ENCODE measurements at regions not wholly inside any gene's neighbourhood (a gene's known extent, or its start where the extent isn't known, plus 50 kb on each side); places are given as distances from the start of the nearest gene placed in this dataset.

- FAIRE-seq = no peak
Measured at GRCh38 chr2:134152045-134153010, 101.5 kb upstream of the MGAT5 start.

DNA sequence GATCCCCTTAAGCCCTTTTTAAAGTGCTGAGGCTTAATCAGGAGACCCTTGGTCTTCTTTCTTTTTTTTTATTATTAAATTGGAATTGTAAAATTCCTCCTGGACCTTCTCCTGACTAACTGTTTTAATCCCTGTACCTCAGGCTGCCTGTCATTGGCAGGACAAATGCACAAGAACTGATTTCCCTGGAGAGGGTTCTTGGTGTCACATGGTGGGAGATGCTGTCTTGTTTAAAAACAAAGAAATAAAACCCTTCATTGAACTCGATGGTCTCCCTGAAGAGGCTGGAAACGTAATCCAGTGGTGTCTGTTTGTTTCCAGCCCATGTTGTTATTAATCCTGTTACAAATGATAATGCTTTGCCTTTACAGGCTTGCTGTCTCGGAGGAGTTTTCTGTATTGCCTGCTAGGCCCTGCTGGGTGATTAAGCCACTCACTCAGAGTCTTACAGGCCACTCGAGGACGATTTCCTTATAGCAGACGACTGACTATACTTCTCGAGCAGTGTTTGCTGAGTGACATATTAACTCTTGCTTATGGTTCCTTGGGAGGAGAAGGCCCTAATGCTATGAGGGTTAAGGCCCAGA is 100.5 kb upstream of the MGAT5 start:
- no peak for DNase-seq (ENCODE audit: insufficient read length, low spot score)
- FAIRE-seq = no peak

More at GRCh38 chr2:134152045-134153010, 101.5 kb upstream of the MGAT5 start:
- no peak for DNase-seq (ENCODE audit: insufficient read length, low spot score)

DNA sequence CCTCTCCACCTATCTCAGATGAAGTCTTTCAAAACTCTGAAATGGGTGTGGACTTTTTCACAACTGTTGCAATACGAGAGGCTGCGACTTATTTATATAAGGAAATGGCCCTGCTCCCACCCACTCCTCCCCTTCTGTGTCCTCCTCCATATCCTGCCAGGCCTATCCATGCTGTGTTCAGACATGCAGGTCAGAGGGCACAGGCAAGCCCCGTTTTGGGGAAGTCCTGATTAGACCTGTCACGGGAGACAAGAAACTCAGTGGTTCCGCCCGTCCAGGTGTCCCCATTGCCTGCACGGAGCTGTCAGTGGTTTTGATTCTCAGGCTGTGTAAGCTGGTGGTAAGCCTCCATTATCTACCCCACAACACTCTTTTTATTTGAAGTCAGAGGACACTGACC is 99.6 kb upstream of the MGAT5 start:
- FAIRE-seq (peak; percentile 85), DNase-seq (ENCODE audit: insufficient read length, low spot score) (peak; percentile 31)

DNA sequence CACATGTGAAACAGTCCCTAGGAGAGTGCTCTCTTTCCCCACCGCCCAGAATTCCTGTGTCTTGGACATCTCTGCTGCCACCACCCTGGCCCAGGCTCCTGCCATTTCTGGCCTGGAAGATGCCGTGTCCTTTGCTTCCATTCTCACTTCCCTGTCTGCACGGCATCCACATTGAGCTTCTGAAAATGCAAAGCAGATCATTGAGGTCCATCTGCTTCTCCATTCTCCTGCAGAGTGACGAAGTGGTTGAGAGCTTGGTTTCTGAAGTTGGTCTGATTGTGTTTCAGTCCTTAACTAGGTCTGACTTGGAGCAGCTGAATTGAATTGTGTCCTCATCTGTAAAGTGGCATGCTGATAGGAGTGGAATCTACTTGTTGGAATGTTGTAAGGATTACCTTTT is 98.7 kb upstream of the MGAT5 start:
- peak; percentile 32 for DNase-seq (ENCODE audit: insufficient read length, low spot score)
- peak; percentile 97 for FAIRE-seq

- DNase-seq (ENCODE audit: insufficient read length, low spot score) (no peak), FAIRE-seq (no peak)
Measured at GRCh38 chr2:134158295-134158694, 95.6 kb upstream of the MGAT5 start.

GRCh38 chr2:134161170-134161547 is 92.7 kb upstream of the MGAT5 start:
- no peak for FAIRE-seq
- no peak for DNase-seq (ENCODE audit: insufficient read length, low spot score)

GRCh38 chr2:134163336-134163735 is 90.5 kb upstream of the MGAT5 start:
- no peak for FAIRE-seq
- no peak for DNase-seq (ENCODE audit: insufficient read length, low spot score)

GRCh38 chr2:134164306-134164705 is 89.6 kb upstream of the MGAT5 start:
- FAIRE-seq (no peak), DNase-seq (ENCODE audit: insufficient read length, low spot score) (no peak)

DNA sequence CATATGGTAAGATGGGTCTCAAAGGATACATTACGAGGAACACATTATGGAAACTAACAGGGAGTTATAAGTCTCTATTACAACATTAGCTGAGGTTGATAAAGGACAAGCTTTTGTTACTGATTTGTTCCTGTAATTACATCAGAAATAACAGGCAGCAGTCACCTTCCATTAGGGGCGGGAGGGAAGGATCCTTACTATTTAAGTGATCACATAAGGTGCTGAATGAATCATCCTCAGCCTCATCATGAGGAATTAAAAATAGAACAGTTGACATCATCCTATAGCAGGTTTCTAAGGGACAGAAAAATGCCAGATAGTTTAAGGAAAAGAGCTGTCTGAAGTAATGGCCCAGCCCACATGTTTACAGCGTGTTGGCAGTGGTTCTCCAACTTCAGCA is 86.9 kb upstream of the MGAT5 start:
- DNase-seq (ENCODE audit: insufficient read length, low spot score) (no peak), FAIRE-seq (no peak)

- no peak for FAIRE-seq
- DNase-seq (ENCODE audit: insufficient read length, low spot score) = no peak
Measured at GRCh38 chr2:134169788-134170187, 84.1 kb upstream of the MGAT5 start.

- no peak for DNase-seq (ENCODE audit: insufficient read length, low spot score)
- no peak for FAIRE-seq
Measured at GRCh38 chr2:134170294-134170693, 83.6 kb upstream of the MGAT5 start.

GRCh38 chr2:134170700-134171099 is 83.2 kb upstream of the MGAT5 start:
- FAIRE-seq (no peak), DNase-seq (ENCODE audit: insufficient read length, low spot score) (no peak)

DNA sequence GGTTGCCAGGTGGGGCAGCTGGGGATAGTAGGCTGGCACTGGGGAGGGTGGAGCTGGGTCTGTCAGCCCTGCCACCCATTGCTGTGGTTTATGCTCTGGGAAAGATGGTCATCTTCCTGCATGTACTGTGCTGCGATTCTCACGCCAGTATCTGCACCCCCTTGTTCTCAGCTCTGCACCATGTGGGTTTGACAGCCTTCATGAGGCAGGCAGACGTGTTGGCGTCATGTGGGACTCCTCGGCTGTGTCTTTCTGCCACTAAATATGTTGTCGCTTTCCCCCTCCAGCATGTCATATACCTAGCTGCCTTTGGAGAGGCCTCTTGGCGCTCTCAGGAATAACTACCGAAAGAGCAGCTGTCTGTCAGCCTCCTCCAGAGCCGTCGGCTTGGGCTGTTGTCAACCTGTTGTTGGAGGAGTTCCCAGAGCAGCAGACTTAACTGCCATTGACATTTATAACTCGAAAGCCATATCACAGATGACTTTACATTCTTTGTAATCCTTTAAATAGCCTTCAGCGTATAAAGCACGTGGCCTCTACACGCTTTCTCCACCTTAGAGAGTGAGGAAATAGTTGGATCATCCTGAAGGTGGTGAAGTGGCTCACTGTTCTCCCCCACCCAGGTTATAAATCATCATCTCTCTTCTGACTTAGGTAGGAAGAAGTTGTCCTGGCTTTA is 80.4 kb upstream of the MGAT5 start:
- FAIRE-seq (no peak), DNase-seq (ENCODE audit: insufficient read length, low spot score) (no peak)

GRCh38 chr2:134174711-134175110 is 79.2 kb upstream of the MGAT5 start:
- DNase-seq (ENCODE audit: insufficient read length, low spot score) = no peak
- FAIRE-seq = no peak

DNA sequence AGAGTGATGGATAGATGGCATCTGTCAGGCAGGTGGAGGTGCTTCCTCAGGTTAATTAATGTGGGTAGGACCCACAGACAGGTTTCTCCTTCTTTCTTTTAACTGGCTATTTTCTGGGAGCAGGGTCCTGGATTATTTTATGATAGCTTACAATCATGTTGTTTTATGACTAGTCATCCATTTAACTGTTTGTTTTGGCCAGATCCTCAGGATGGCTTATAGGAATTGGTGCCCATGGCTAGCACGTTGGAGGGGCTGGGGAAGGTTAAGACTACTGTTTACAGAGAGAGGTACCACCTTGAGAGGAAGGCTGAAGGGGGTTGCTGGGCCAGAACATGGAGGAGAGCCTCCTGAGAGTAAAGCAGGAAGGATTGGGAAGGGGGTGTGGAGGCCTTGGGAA is 78.0 kb upstream of the MGAT5 start:
- no peak for DNase-seq (ENCODE audit: insufficient read length, low spot score)
- no peak for FAIRE-seq

DNA sequence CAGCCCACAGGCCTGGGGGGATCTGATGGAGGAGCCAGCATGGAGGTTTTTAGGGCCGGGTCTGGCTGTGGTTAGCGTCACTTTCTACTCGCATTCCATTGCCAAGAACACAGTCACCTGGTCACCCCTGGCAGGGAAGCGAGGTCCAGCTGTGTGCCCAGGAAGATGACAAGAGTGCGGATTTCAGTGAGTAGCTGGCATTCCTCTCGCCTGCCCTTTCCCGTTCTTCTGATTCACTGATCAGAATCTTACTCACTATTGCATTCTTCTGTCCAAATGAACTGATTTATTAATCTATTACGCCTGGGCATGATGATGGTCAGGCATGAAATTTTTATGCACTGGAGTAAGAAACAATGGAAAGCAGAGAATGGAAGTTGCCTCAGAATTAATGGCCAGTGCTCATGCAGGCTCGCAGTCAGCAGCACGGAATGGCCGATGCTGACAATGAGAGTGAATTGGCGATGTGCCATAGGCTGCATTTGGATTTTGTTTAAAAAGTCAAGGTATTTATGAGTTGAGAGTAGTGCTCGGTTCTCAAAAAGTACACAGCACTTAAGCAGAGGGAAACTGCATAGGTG is 76.4 kb upstream of the MGAT5 start:
- DNase-seq (ENCODE audit: insufficient read length, low spot score) (no peak), FAIRE-seq (no peak)

DNA sequence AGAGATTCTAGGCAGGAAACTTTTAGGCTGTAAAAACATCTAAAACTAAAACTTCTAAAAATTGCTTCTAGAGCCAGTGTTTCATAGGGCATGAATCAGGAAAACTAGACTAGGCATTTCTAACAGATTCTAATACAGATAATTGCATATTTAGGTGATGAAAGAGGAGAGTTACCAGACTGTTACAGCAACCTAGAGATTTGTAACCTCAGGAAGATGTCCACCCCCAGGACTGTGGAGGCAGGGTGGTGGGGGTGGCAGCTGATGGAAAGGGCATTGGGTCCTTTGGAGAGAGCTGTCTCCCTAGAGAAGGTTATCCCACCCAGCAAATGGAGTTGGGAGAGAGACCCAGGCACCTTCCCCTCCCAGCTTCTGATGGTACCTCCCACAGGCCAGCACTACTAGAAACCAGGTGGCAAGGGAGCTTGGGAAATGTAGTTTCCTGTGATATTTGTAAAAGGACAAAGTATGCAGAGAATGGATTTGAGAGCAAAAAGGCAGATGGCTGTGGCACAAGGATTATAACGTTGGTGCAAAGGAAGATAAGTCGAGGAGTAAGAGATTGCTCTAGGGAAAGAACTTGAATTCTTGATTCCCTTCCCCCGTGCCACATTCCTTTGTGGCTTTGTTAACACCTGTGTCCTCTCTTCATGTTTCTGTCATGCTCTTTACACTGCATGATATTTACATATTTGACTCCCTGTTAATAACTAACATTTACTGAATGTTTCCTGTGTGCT is 75.6 kb upstream of the MGAT5 start:
- DNase-seq (ENCODE audit: insufficient read length, low spot score) = no peak
- peak; percentile 80 for FAIRE-seq

GRCh38 chr2:134181219-134181618 is 72.7 kb upstream of the MGAT5 start:
- FAIRE-seq (peak; percentile 75), DNase-seq (ENCODE audit: insufficient read length, low spot score) (no peak)

- DNase-seq (ENCODE audit: insufficient read length, low spot score) (no peak), FAIRE-seq (no peak)
Measured at GRCh38 chr2:134183679-134184078, 70.2 kb upstream of the MGAT5 start.

DNA sequence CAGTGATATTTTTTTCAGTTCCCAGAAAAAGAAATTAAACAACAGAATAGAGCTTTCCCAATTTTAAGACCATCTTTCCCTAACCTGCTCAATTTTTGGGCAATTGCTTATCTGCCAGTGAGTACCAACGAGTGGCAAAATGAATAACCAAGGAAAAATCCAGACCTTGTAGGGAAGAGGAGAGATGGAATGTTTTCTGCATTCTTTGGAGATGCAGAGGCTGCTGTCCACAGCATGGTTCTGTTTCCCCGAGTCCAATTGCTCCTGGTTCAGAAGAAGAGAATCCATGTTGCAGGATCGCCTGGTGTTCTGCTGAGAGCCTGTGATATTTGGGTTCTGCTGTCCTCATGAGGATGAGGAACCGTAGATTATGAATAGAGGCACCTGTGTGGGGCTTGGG is 68.2 kb upstream of the MGAT5 start:
- no peak for DNase-seq (ENCODE audit: insufficient read length, low spot score)
- no peak for FAIRE-seq

Data from GM19239 (cell line).